Peyer's patch (tissue), 4 donors: ENCODE measurements at regions not wholly inside any gene's neighbourhood (a gene's known extent, or its start where the extent isn't known, plus 50 kb on each side); places are given as distances from the start of the nearest gene placed in this dataset.

Experiments used
- DNase-seq, 3 donors: peaks; one replicate each; pipeline ENCODE4 v3.0.0-alpha.2; 2017 to 2019
- H3K27ac ChIP-seq, 4 donors: fragments of 200-600 bp; sonication (generic); one replicate each; pipeline ENCODE4 v1.5.1; 2016 to 2019
- H3K27me3 ChIP-seq, 2 donors: fragments of 200-600 bp; sonication (generic); one replicate each; pipeline ENCODE4 v1.5.1; 2019
- H3K36me3 ChIP-seq, 3 donors: fragments of 200-600 bp; sonication (generic); one replicate each; pipeline ENCODE4 v1.5.1; 2016 to 2019
- H3K4me1 ChIP-seq, 4 donors: fragments of 200-600 bp; sonication (generic); one replicate each; pipeline ENCODE4 v1.5.1; 2016 to 2019
- H3K4me3 ChIP-seq, 4 donors: fragments of 200-600 bp; sonication (generic); 1 replicate in 3 of 4; 2 replicates in 1 of 4; pipeline ENCODE4 v1.5.1; 2016 to 2019; ENCODE audit warnings: mild to moderate bottlenecking in 1 of 4
- H3K9me3 ChIP-seq, 4 donors: fragments of 200-600 bp; sonication (generic); one replicate each; pipeline ENCODE4 v1.5.1; 2016 to 2019; ENCODE audit warnings: mild to moderate bottlenecking in 1 of 4
- CTCF ChIP-seq, 6 experiments: fragments of 450-650 bp in 4 of 6; fragments of 200-600 bp in 2 of 6; sonication (generic) in 1 of 6; IDR thresholded peaks; one replicate each; pipeline ENCODE4 v1.5.1; 2017 to 2019; ENCODE audit warnings: antibody characterized with exemption in 6 of 6, mild to moderate bottlenecking in 3 of 6, moderate library complexity in 1 of 6
- POLR2A ChIP-seq, 2 donors: fragments of 450-650 bp; IDR thresholded peaks; one replicate each; pipeline ENCODE4 v1.5.1; 2017; ENCODE audit warnings: antibody characterized with exemption in 2 of 2, mild to moderate bottlenecking in 2 of 2, moderate library complexity in 2 of 2

- Histone ChIP-seq H3K27me3 (no peaks in the 10 kb centered on the region), H3K36me3 (no peaks in the 10 kb centered on the region), H3K9me3 (no peaks in the 10 kb centered on the region), H3K27ac (peak overlapping the region in 2 of 4 donors; percentile 6 to 8), H3K4me1 (peaks cover 0 to 15% (median 0%) of the 10 kb centered on the region in 4 donors), H3K4me3 (no peak overlapping the region)
- no peak for DNase-seq
- TF ChIP-seq CTCF (IDR thresholded peaks at IDR 0.05) (no peak), POLR2A (IDR thresholded peaks at IDR 0.05) (no peak)
Observed at GRCh38 chr5:124922255-124922975, 176.0 kb upstream of the ZNF608 start.

DNA sequence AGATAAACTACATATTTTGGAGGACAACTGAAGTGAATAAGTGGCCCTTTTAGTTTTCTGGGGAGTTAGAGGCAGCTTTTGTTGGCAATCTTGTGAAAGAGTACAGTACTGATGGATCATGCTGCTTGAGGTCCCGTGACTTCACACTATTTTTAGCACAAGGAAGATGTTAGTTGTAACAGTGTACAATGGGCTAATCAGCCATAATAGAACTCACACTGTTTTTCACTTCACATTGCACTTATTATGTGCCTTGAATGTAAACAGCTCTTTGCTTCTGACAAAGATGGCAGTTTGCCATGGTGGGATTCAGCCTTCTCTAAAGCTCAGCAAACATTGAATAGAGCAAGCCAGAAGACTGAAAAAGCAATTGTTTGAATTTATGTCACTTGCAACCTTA is 176.7 kb upstream of the ZNF608 start:
- Histone ChIP-seq H3K27me3 (no peaks in the 10 kb centered on the region), H3K9me3 (no peaks in the 10 kb centered on the region), H3K27ac (no peak overlapping the region), H3K4me3 (no peak overlapping the region), H3K4me1 (peaks cover 0 to 15% (median 0%) of the 10 kb centered on the region in 4 donors), H3K36me3 (no peaks in the 10 kb centered on the region)
- no peak for DNase-seq
- TF ChIP-seq POLR2A (IDR thresholded peaks at IDR 0.05) (no peak), CTCF (IDR thresholded peaks at IDR 0.05) (no peak)

DNA sequence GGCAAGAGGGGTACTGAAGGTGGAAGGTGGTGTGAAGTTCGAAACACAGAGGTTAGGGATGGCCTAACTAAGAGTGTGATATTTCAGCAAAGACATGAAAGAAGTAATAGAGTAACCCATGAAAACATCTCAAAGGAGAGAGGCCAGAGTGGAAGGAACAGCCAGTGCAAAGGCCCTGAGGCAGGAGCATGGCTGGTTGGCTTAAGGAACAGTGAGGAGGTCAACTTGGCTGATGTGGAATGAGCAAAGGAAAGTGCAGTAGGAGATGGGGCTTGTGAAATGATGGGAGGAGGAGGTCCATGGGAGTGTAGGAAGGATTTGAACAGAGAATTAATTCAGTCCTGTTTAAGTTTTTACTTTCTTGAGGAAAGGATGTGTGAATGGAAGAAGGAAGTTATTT is 178.3 kb upstream of the ZNF608 start:
- H3K4me3 ChIP-seq, result no peak overlapping the region
- peaks cover 0 to 15% (median 0%) of the 10 kb centered on the region in 4 donors for H3K4me1 ChIP-seq
- H3K27ac ChIP-seq, result no peak overlapping the region
- no peaks in the 10 kb centered on the region for H3K36me3 ChIP-seq
- TF ChIP-seq CTCF (IDR thresholded peaks at IDR 0.05) (no peak), POLR2A (IDR thresholded peaks at IDR 0.05) (no peak)
- H3K27me3 ChIP-seq, result no peaks in the 10 kb centered on the region
- no peak for DNase-seq
- no peaks in the 10 kb centered on the region for H3K9me3 ChIP-seq

DNA sequence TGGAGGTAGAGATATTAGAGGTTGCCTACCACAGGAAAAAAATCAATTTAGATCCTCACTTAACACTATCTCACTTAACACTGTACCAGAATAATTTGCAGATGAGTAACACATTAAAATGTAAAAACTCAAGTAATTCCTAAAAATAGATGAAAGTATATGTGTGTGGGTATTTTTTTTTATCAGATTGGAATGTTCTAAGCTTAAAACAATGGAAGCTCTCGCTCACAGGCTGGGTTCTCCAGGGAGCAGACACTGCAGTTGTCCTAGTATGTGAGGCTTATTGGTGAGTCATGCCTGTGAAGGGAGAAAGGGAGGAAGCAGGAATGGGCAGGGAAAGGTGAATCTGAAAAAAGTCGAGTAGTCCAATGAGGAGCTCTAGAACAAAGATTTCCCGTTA is 181.3 kb upstream of the ZNF608 start:
- TF ChIP-seq CTCF (IDR thresholded peaks at IDR 0.05), result no peak
- TF ChIP-seq POLR2A (IDR thresholded peaks at IDR 0.05), result no peak
- H3K9me3 ChIP-seq, result no peaks in the 10 kb centered on the region
- H3K27me3 ChIP-seq, result no peaks in the 10 kb centered on the region
- H3K4me3 ChIP-seq, result no peak overlapping the region
- H3K4me1 ChIP-seq, result peaks cover 0 to 9% (median 0%) of the 10 kb centered on the region in 4 donors
- no peaks in the 10 kb centered on the region for H3K36me3 ChIP-seq
- no peak for DNase-seq
- H3K27ac ChIP-seq, result no peak overlapping the region

GRCh38 chr5:124929000-124929399 is 182.6 kb upstream of the ZNF608 start:
- Histone ChIP-seq H3K27ac (no peak overlapping the region), H3K9me3 (no peaks in the 10 kb centered on the region), H3K4me1 (no peaks in the 10 kb centered on the region), H3K27me3 (no peaks in the 10 kb centered on the region), H3K4me3 (no peak overlapping the region), H3K36me3 (no peaks in the 10 kb centered on the region)
- TF ChIP-seq CTCF (IDR thresholded peaks at IDR 0.05), result no peak
- TF ChIP-seq POLR2A (IDR thresholded peaks at IDR 0.05), result no peak
- no peak for DNase-seq
